ENCODE measurements at regions not wholly inside any gene's neighbourhood (a gene's known extent, or its start where the extent isn't known, plus 50 kb on each side); places are given as distances from the start of the nearest gene placed in this dataset.

GRCh38 chr2:150542692-150543091 lies 55.2 kb upstream of the RND3 start:
- TF ChIP-seq EGR1 (IDR thresholded peaks at IDR 0.05; ENCODE audit: low read depth in 2 of 2), result no peak
- no peak for TF ChIP-seq MAX (IDR thresholded peaks at IDR 0.05)
- no peak for TF ChIP-seq CTCF (IDR thresholded peaks at IDR 0.05; ENCODE audit: low read depth, low read length, missing input control)
- no peak for TF ChIP-seq ATF3 (IDR thresholded peaks at IDR 0.05)
- no peak for TF ChIP-seq RAD21 (IDR thresholded peaks at IDR 0.05)
- TF ChIP-seq TAF1 (conservative IDR thresholded peaks at IDR 0.05), result no peak
- no peak for TF ChIP-seq GABPA (IDR thresholded peaks at IDR 0.05 in 1 of 2, conservative IDR thresholded peaks at IDR 0.05 in 1 of 2)
- no peak for TF ChIP-seq ZBTB33 (IDR thresholded peaks at IDR 0.05)
- TF ChIP-seq REST (IDR thresholded peaks at IDR 0.05), result no peak
- TF ChIP-seq YY1 (IDR thresholded peaks at IDR 0.05), result no peak

All from liver (tissue), 3 donors.